AG04450 (cell line): ENCODE measurements at regions not wholly inside any gene's neighbourhood (a gene's known extent, or its start where the extent isn't known, plus 50 kb on each side); places are given as distances from the start of the nearest gene placed in this dataset.

ENCODE experiments used
- CTCF ChIA-PET: fragments of 300-600, 350-600 bp; formaldehyde crosslinking; extraction: SDS; loops from one replicate; lab custom pipeline; 2022; ENCODE audit warnings: antibody characterized with exemption, inconsistent platforms; lab: Charles Lee
- POLR2A ChIA-PET: fragments of 350-600 bp; formaldehyde crosslinking; extraction: SDS; loops from one replicate; lab custom pipeline; 2021; ENCODE audit warnings: antibody characterized with exemption, inconsistent platforms; lab: Yijun Ruan, JAX
- DNase-seq: peaks from one replicate; pipeline ENCODE4 v3.0.0-alpha.2; 2011; ENCODE audit warnings: low read depth, low spot score
- H3K27ac ChIP-seq: one replicate; pipeline ENCODE4 v1.5.1; 2012; ENCODE audit warnings: low read depth, low read length, control low read depth
- H3K27me3 ChIP-seq: one replicate; pipeline ENCODE4 v1.6.0; 2012; ENCODE audit warnings: low read length; ENCODE audit not compliant: control insufficient read depth, insufficient read depth
- H3K4me3 ChIP-seq: 2 replicates; pipeline ENCODE4 v1.5.1; 2011; ENCODE audit warnings: mild to moderate bottlenecking, low read depth, low read length, control low read depth
- H3K9me3 ChIP-seq: 2 replicates; pipeline ENCODE4 v1.5.1; 2012; ENCODE audit warnings: low read length; ENCODE audit not compliant: control insufficient read depth, insufficient read depth
- CTCF ChIP-seq: IDR thresholded peaks from 2 replicates; pipeline ENCODE4 v1.5.1; 2011; ENCODE audit warnings: low read depth, low read length, control low read depth, inconsistent platforms

GRCh38 chr18:77853859-77854258 is 604.2 kb downstream of the GALR1 start:
- TF ChIP-seq CTCF, result no peak
- no peak for DNase-seq
- Histone ChIP-seq H3K27me3 (no peaks in the 10 kb centered on the region), H3K27ac (no peak overlapping the region), H3K9me3 (peaks cover 33% of the 10 kb centered on the region), H3K4me3 (no peak overlapping the region)
- ChIA-PET CTCF (no interaction called here), POLR2A (no interaction called here)

GRCh38 chr18:77857678-77858655 is 608.3 kb downstream of the GALR1 start:
- H3K27ac ChIP-seq, result no peak overlapping the region
- H3K4me3 ChIP-seq, result no peak overlapping the region
- TF ChIP-seq CTCF, result no peak
- H3K27me3 ChIP-seq, result no peaks in the 10 kb centered on the region
- H3K9me3 ChIP-seq, result peaks cover 43% of the 10 kb centered on the region
- POLR2A ChIA-PET, result no interaction called here
- no peak for DNase-seq
- CTCF ChIA-PET, result no interaction called here

- ChIA-PET POLR2A (no interaction called here), CTCF (no interaction called here)
- no peak overlapping the region for H3K27ac ChIP-seq
- no peak overlapping the region for H3K4me3 ChIP-seq
- TF ChIP-seq CTCF, result no peak
- DNase-seq, result no peak
- peaks cover 35% of the 10 kb centered on the region for H3K9me3 ChIP-seq
- H3K27me3 ChIP-seq, result no peaks in the 10 kb centered on the region
Observed at GRCh38 chr18:77859634-77860033, 610.0 kb downstream of the GALR1 start.

- DNase-seq, result no peak
- ChIA-PET CTCF (no interaction called here), POLR2A (no interaction called here)
- Histone ChIP-seq H3K4me3 (no peak overlapping the region), H3K27ac (no peak overlapping the region), H3K27me3 (no peaks in the 10 kb centered on the region), H3K9me3 (peaks cover 51% of the 10 kb centered on the region)
- no peak for TF ChIP-seq CTCF
Observed at GRCh38 chr18:77862066-77862757, 612.6 kb downstream of the GALR1 start.

- H3K27ac ChIP-seq, result no peak overlapping the region
- no peak for DNase-seq
- H3K4me3 ChIP-seq, result no peak overlapping the region
- ChIA-PET CTCF (no interaction called here), POLR2A (no interaction called here)
- TF ChIP-seq CTCF, result no peak
- no peaks in the 10 kb centered on the region for H3K27me3 ChIP-seq
- peaks cover 53% of the 10 kb centered on the region for H3K9me3 ChIP-seq
Observed at GRCh38 chr18:77865853-77866252, 616.2 kb downstream of the GALR1 start.
